Caco-2 (cell line): ENCODE measurements at regions not wholly inside any gene's neighbourhood (a gene's known extent, or its start where the extent isn't known, plus 50 kb on each side); places are given as distances from the start of the nearest gene placed in this dataset.

Source experiments
- BruUV-seq: library from RNA; stranded (reverse); fragments of 400-500 nt; replicated peaks from 2 replicates; lab custom pipeline; 2021; lab: Mats Ljungman, UMichigan
- CTCF ChIA-PET: fragments of 300-600 bp; sonication (Branson Sonifier 250); formaldehyde crosslinking; loops from one replicate; lab custom pipeline; 2022; ENCODE audit warnings: antibody characterized with exemption; lab: Charles Lee
- POLR2A ChIA-PET: fragments of 300-600 bp; sonication (Branson Sonifier 250); formaldehyde crosslinking; loops from one replicate; lab custom pipeline; 2022; ENCODE audit warnings: antibody characterized with exemption; lab: Charles Lee
- DNase-seq, 2 experiments: peaks; one replicate each; pipeline versions ENCODE4 v3.0.0 to v3.0.0-alpha.2; 2020 to 2022
- H3K27me3 ChIP-seq: replicated peaks from 2 replicates; pipeline ENCODE4 v1.6.0; 2011; ENCODE audit warnings: low read length; ENCODE audit not compliant: control insufficient read depth, insufficient read depth
- H3K36me3 ChIP-seq: 2 replicates; pipeline ENCODE4 v1.5.1; 2011; ENCODE audit warnings: low read length; ENCODE audit not compliant: control insufficient read depth, insufficient read depth
- H3K4me1 ChIP-seq: fragments of 250-450 bp; sonication (Bioruptor Pico); 2 replicates; pipeline ENCODE4 v1.5.1; 2020; ENCODE audit warnings: mild to moderate bottlenecking
- H3K4me3 ChIP-seq: 2 replicates; pipeline ENCODE4 v1.5.1; 2011; ENCODE audit warnings: low read depth, mild to moderate bottlenecking, control low read depth, low read length
- H3K9me3 ChIP-seq: fragments of 250-450 bp; sonication (Bioruptor Pico); 2 replicates; pipeline ENCODE4 v1.5.1; 2020; ENCODE audit warnings: mild to moderate bottlenecking, moderate library complexity
- H3K27ac Mint-ChIP-seq: one replicate; pipeline ENCODE4 v1.8.0; 2022; ENCODE audit warnings: mixed read lengths; ENCODE audit not compliant: unreplicated experiment
- H3K27me3 Mint-ChIP-seq: one replicate; pipeline ENCODE4 v1.8.0; 2022; ENCODE audit warnings: mixed read lengths; ENCODE audit not compliant: insufficient read depth, unreplicated experiment
- H3K36me3 Mint-ChIP-seq: one replicate; pipeline ENCODE4 v1.8.0; 2022; ENCODE audit warnings: mild to moderate bottlenecking, mixed read lengths; ENCODE audit not compliant: insufficient read depth, unreplicated experiment
- H3K4me1 Mint-ChIP-seq: one replicate; pipeline ENCODE4 v1.8.0; 2022; ENCODE audit warnings: low read depth, mixed read lengths; ENCODE audit not compliant: unreplicated experiment
- H3K4me3 Mint-ChIP-seq: one replicate; pipeline ENCODE4 v1.8.0; 2022; ENCODE audit warnings: mild to moderate bottlenecking, moderate library complexity, mixed read lengths; ENCODE audit not compliant: unreplicated experiment
- H3K9me3 Mint-ChIP-seq: one replicate; pipeline ENCODE4 v1.8.0; 2022; ENCODE audit warnings: mixed read lengths; ENCODE audit not compliant: unreplicated experiment
- intact Hi-C: fragments of 100-400 bp; cut with micrococcal nuclease; formaldehyde crosslinking; loops from one replicate; pipeline ENCODE4 v1.10.0; 2022; ENCODE audit not compliant: unreplicated experiment
- TF ChIP-seq, protein P1 (sequence below), 2 experiments: fragments of 200-600 bp in 1 of 2; IDR thresholded peaks; 1 replicate in 1 of 2; 2 replicates in 1 of 2; pipeline versions ENCODE4 v1.5.1 to v1.8.0; 2011 to 2022; ENCODE audit warnings: antibody characterized with exemption in 1 of 2, control low read depth in 1 of 2, inconsistent platforms in 1 of 2, low read depth in 1 of 2, low read length in 1 of 2, mild to moderate bottlenecking in 1 of 2, moderate library complexity in 1 of 2; ENCODE audit not compliant: insufficient read depth in 1 of 2, severe bottlenecking in 1 of 2, unreplicated experiment in 1 of 2

DNA sequence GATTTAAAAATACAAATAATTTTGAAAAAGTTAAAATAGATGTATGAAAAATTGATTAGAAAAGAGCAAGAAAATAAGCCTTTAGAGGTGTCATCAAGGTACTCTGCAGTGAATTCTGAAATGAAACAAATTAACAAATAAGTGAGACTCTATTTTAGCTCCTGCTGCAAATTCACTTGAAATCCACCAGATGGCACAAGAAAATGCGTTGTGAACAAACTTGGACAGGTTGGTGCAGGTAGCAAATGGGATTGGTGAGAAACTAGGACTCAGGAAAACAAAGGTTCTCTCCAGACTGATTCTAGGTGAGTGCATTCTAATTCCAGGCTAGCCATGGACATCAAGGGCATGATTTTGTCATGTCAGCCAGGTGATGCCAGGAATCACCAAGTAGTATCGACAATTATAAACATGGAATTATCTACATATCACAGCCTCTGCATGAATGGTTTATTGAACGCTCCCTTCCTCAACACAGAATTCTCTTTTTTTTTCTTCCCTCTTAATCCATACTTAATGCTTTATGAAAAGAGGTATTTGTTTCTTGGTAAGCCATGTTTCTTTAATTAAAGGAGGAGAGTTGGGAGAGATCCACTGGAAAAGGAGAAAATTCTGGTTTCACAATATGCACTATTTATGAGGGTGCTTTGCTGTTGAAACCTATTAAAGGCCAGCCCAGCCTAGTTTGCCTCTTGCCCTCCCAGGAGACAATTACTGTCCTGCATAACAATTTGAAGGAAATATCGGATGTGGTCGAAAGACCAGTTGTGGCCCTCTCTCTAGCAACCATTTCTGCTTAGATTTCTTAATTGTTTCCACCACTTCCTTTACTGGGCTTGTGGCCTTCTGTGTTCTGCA is 118.1 kb downstream of the ZNF365 start:
- Histone ChIP-seq H3K4me3 (no peak overlapping the region), H3K9me3 (no peaks in the 10 kb centered on the region), H3K27me3 (0 out of 2 replicates have a peak, but pooled peaks cover 1% of the 10 kb centered on the region), H3K36me3 (no peaks in the 10 kb centered on the region), H3K4me1 (no peaks in the 10 kb centered on the region)
- H3K4me3 Mint-ChIP-seq, result no peak overlapping the region
- no peaks in the 10 kb centered on the region for H3K9me3 Mint-ChIP-seq
- CTCF ChIA-PET, result interaction anchor here (0.7 to 1.0 kb wide), 7 partner anchors 52 to 666 kb away, joined by 3 to 12 read pairs (median 3); no protein-coding TSS in a partner anchor
- H3K36me3 Mint-ChIP-seq, result no peaks in the 10 kb centered on the region
- intact Hi-C loops, result loop anchor here (1.0 kb wide), 2 partner anchors 55 to 592 kb away; no protein-coding TSS in a partner anchor
- POLR2A ChIA-PET, result no interaction called here
- TF ChIP-seq, protein P1, sequence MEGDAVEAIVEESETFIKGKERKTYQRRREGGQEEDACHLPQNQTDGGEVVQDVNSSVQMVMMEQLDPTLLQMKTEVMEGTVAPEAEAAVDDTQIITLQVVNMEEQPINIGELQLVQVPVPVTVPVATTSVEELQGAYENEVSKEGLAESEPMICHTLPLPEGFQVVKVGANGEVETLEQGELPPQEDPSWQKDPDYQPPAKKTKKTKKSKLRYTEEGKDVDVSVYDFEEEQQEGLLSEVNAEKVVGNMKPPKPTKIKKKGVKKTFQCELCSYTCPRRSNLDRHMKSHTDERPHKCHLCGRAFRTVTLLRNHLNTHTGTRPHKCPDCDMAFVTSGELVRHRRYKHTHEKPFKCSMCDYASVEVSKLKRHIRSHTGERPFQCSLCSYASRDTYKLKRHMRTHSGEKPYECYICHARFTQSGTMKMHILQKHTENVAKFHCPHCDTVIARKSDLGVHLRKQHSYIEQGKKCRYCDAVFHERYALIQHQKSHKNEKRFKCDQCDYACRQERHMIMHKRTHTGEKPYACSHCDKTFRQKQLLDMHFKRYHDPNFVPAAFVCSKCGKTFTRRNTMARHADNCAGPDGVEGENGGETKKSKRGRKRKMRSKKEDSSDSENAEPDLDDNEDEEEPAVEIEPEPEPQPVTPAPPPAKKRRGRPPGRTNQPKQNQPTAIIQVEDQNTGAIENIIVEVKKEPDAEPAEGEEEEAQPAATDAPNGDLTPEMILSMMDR (IDR thresholded peaks at IDR 0.05; ENCODE audit: insufficient read depth in 1 of 2, low read depth in 1 of 2, low read length in 1 of 2, severe bottlenecking in 1 of 2, unreplicated experiment in 1 of 2), result peak; percentile 79 to 83
- no peak overlapping the region for H3K27ac Mint-ChIP-seq
- peaks cover 19% of the 10 kb centered on the region for H3K27me3 Mint-ChIP-seq
- H3K4me1 Mint-ChIP-seq, result no peaks in the 10 kb centered on the region
- DNase-seq, result peak in 1 of 2 experiments; percentile 36
- no TSS peak for BruUV-seq

DNA sequence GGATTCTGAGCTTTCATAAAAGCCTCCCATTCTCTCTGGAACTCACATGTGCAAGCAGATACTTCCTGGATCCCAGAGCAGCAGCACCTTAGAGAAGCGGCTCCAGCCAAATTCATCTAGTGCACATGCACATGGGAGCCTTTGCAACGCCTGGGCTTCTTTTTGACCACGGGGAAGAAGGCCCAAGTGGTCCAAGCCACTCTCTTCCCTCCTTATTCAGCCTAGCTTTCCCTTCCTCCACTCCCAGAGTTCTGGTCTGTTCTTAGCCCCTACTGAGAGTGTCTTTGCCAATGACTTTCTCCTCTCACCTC is 118.7 kb downstream of the ZNF365 start:
- intact Hi-C loops, result loop anchor here (1.0 kb wide), 2 partner anchors 56 to 591 kb away; no protein-coding TSS in a partner anchor
- H3K9me3 Mint-ChIP-seq, result no peaks in the 10 kb centered on the region

DNA sequence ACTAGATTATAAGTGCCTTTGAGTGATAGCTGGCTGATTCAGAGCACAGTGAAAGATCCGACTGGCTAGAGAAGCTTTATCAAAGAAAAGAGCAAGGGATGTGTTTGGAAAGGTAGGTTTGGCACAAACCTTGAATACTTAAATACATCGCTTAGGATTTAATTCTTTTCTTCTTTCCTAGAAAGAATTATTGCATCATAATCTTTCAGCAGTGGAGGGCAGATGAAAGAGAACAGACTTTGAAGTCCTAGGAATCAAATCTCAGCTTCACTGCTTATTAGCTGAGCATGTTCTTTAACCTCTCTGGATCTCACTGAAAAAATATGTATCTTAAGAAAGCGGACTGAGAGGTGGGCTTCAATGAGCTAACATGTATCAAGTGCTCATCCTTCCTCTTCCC is 122.8 kb downstream of the ZNF365 start:
- no peaks in the 10 kb centered on the region for H3K9me3 Mint-ChIP-seq
- ChIA-PET POLR2A (no interaction called here), CTCF (no interaction called here)
- DNase-seq, result no peak
- Histone ChIP-seq H3K27me3 (0 out of 2 replicates have a peak, but pooled peaks cover 1% of the 10 kb centered on the region), H3K4me1 (no peaks in the 10 kb centered on the region), H3K4me3 (no peak overlapping the region), H3K9me3 (no peaks in the 10 kb centered on the region), H3K36me3 (no peaks in the 10 kb centered on the region)
- intact Hi-C loops, result no loop called here
- no peaks in the 10 kb centered on the region for H3K4me1 Mint-ChIP-seq
- H3K4me3 Mint-ChIP-seq, result no peak overlapping the region
- no TSS peak for BruUV-seq
- H3K36me3 Mint-ChIP-seq, result no peaks in the 10 kb centered on the region
- H3K27me3 Mint-ChIP-seq, result peaks cover 28% of the 10 kb centered on the region
- TF ChIP-seq, protein P1 (IDR thresholded peaks at IDR 0.05; ENCODE audit: insufficient read depth in 1 of 2, low read depth in 1 of 2, low read length in 1 of 2, severe bottlenecking in 1 of 2, unreplicated experiment in 1 of 2), result no peak
- no peak overlapping the region for H3K27ac Mint-ChIP-seq

More for the DNA sequence above, 118.7 kb downstream of the ZNF365 start:
- ChIA-PET POLR2A (no interaction called here), CTCF (no interaction called here)
- Mint-ChIP-seq H3K4me1 (no peaks in the 10 kb centered on the region), H3K27ac (no peak overlapping the region), H3K4me3 (no peak overlapping the region), H3K36me3 (no peaks in the 10 kb centered on the region), H3K27me3 (peaks cover 19% of the 10 kb centered on the region)
- Histone ChIP-seq H3K27me3 (0 out of 2 replicates have a peak, but pooled peaks cover 1% of the 10 kb centered on the region), H3K4me3 (no peak overlapping the region), H3K9me3 (no peaks in the 10 kb centered on the region), H3K4me1 (no peaks in the 10 kb centered on the region), H3K36me3 (no peaks in the 10 kb centered on the region)
- DNase-seq, result no peak
- BruUV-seq, result no TSS peak
- TF ChIP-seq, protein P1 (IDR thresholded peaks at IDR 0.05; ENCODE audit: insufficient read depth in 1 of 2, low read depth in 1 of 2, low read length in 1 of 2, severe bottlenecking in 1 of 2, unreplicated experiment in 1 of 2), result no peak
